Activated T-helper 17 cell treated with anti-CD3 and anti-CD28 coated beads, Interleukin-2, amount 50 U/mL, for 72 hours (primary cell): ENCODE measurements at regions not wholly inside any gene's neighbourhood (a gene's known extent, or its start where the extent isn't known, plus 50 kb on each side); places are given as distances from the start of the nearest gene placed in this dataset.
"Not testable (repeated sequence)": the region's sequence is repeated elsewhere in the genome, so short reads cannot be mapped to it uniquely, and the experiment has no call there.

Source experiments
- ATAC-seq: fragments of 150-1000 bp; cut with Tn5 transposase; replicated peaks from 2 replicates; pipeline ENCODE4 v1.10.0; 2021; ENCODE audit warnings: mild to moderate bottlenecking, moderate library complexity
- H3K27ac Mint-ChIP-seq: one replicate; pipeline ENCODE4 v1.8.0; 2022; ENCODE audit warnings: mixed read lengths
- H3K27me3 Mint-ChIP-seq: one replicate; pipeline ENCODE4 v1.8.0; 2022; ENCODE audit warnings: mixed read lengths
- H3K36me3 Mint-ChIP-seq: one replicate; pipeline ENCODE4 v1.8.0; 2022; ENCODE audit warnings: low read depth, mild to moderate bottlenecking, mixed read lengths
- H3K4me1 Mint-ChIP-seq: one replicate; pipeline ENCODE4 v1.8.0; 2022; ENCODE audit warnings: mixed read lengths
- H3K4me3 Mint-ChIP-seq: one replicate; pipeline ENCODE4 v1.8.0; 2022; ENCODE audit warnings: mild to moderate bottlenecking, mixed read lengths
- H3K9me3 Mint-ChIP-seq: one replicate; pipeline ENCODE4 v1.8.0; 2022; ENCODE audit warnings: mixed read lengths

GRCh38 chr16:25637236-25637635 is 54.5 kb upstream of the HS3ST4 start:
- peaks cover 12% of the 10 kb centered on the region for H3K27me3 Mint-ChIP-seq

GRCh38 chr16:25636662-25637061 is 55.1 kb upstream of the HS3ST4 start:
- Mint-ChIP-seq H3K4me1 (no peaks in the 10 kb centered on the region), H3K27me3 (peaks cover 15% of the 10 kb centered on the region), H3K4me3 (no peak overlapping the region), H3K9me3 (no peaks in the 10 kb centered on the region), H3K36me3 (no peaks in the 10 kb centered on the region), H3K27ac (no peak overlapping the region)
- ATAC-seq, result no peak

More at GRCh38 chr16:25637236-25637635, 54.5 kb upstream of the HS3ST4 start:
- Mint-ChIP-seq H3K27ac (no peak overlapping the region), H3K4me3 (no peak overlapping the region), H3K9me3 (no peaks in the 10 kb centered on the region), H3K36me3 (no peaks in the 10 kb centered on the region), H3K4me1 (no peaks in the 10 kb centered on the region)
- ATAC-seq, result no peak

- no peak for ATAC-seq
- Mint-ChIP-seq H3K9me3 (no peaks in the 10 kb centered on the region), H3K4me1 (no peaks in the 10 kb centered on the region)
Observed at GRCh38 chr16:25635454-25635853, 56.3 kb upstream of the HS3ST4 start.

GRCh38 chr16:25633549-25633948 is 58.2 kb upstream of the HS3ST4 start:
- no peak overlapping the region for H3K27ac Mint-ChIP-seq
- no peaks in the 10 kb centered on the region for H3K4me1 Mint-ChIP-seq
- no peaks in the 10 kb centered on the region for H3K36me3 Mint-ChIP-seq
- peaks cover 15% of the 10 kb centered on the region for H3K27me3 Mint-ChIP-seq
- no peak for ATAC-seq
- no peak overlapping the region for H3K4me3 Mint-ChIP-seq
- no peaks in the 10 kb centered on the region for H3K9me3 Mint-ChIP-seq

More at GRCh38 chr16:25635454-25635853, 56.3 kb upstream of the HS3ST4 start:
- Mint-ChIP-seq H3K27me3 (peaks cover 15% of the 10 kb centered on the region), H3K4me3 (no peak overlapping the region), H3K27ac (no peak overlapping the region), H3K36me3 (no peaks in the 10 kb centered on the region)

GRCh38 chr16:25628766-25629165 is 63.0 kb upstream of the HS3ST4 start:
- Mint-ChIP-seq H3K36me3 (no peaks in the 10 kb centered on the region), H3K27ac (no peak overlapping the region), H3K27me3 (peaks cover 12% of the 10 kb centered on the region), H3K4me3 (no peak overlapping the region), H3K9me3 (no peaks in the 10 kb centered on the region), H3K4me1 (no peaks in the 10 kb centered on the region)
- no peak for ATAC-seq

- H3K4me1 Mint-ChIP-seq, result no peaks in the 10 kb centered on the region
Observed at GRCh38 chr16:25627641-25628040, 64.1 kb upstream of the HS3ST4 start.

GRCh38 chr16:25626172-25626571 is 65.6 kb upstream of the HS3ST4 start:
- Mint-ChIP-seq H3K27ac (no peak overlapping the region), H3K36me3 (no peaks in the 10 kb centered on the region), H3K4me3 (no peak overlapping the region), H3K27me3 (no peaks in the 10 kb centered on the region), H3K9me3 (no peaks in the 10 kb centered on the region), H3K4me1 (no peaks in the 10 kb centered on the region)
- ATAC-seq, result no peak

More at GRCh38 chr16:25627641-25628040, 64.1 kb upstream of the HS3ST4 start:
- Mint-ChIP-seq H3K4me3 (no peak overlapping the region), H3K9me3 (no peaks in the 10 kb centered on the region), H3K36me3 (no peaks in the 10 kb centered on the region), H3K27ac (no peak overlapping the region), H3K27me3 (peaks cover 5% of the 10 kb centered on the region)
- no peak for ATAC-seq

GRCh38 chr16:25625620-25626019 is 66.1 kb upstream of the HS3ST4 start:
- no peaks in the 10 kb centered on the region for H3K4me1 Mint-ChIP-seq
- no peaks in the 10 kb centered on the region for H3K27me3 Mint-ChIP-seq
- H3K36me3 Mint-ChIP-seq, result no peaks in the 10 kb centered on the region
- no peak overlapping the region for H3K27ac Mint-ChIP-seq
- H3K4me3 Mint-ChIP-seq, result no peak overlapping the region
- no peaks in the 10 kb centered on the region for H3K9me3 Mint-ChIP-seq
- no peak for ATAC-seq

GRCh38 chr16:25614716-25615265 is 77.0 kb upstream of the HS3ST4 start:
- Mint-ChIP-seq H3K4me1 (no peaks in the 10 kb centered on the region), H3K27me3 (peaks cover 18% of the 10 kb centered on the region), H3K27ac (no peak overlapping the region), H3K9me3 (no peaks in the 10 kb centered on the region), H3K4me3 (no peak overlapping the region), H3K36me3 (no peaks in the 10 kb centered on the region)
- ATAC-seq, result no peak

GRCh38 chr16:25613931-25614330 is 77.8 kb upstream of the HS3ST4 start:
- no peak for ATAC-seq
- Mint-ChIP-seq H3K4me3 (no peak overlapping the region), H3K27ac (no peak overlapping the region), H3K9me3 (no peaks in the 10 kb centered on the region), H3K4me1 (no peaks in the 10 kb centered on the region), H3K36me3 (no peaks in the 10 kb centered on the region), H3K27me3 (peaks cover 18% of the 10 kb centered on the region)

GRCh38 chr16:25608002-25608401 is 83.8 kb upstream of the HS3ST4 start:
- Mint-ChIP-seq H3K4me3 (no peak overlapping the region), H3K27me3 (no peaks in the 10 kb centered on the region), H3K4me1 (no peaks in the 10 kb centered on the region), H3K9me3 (no peaks in the 10 kb centered on the region), H3K36me3 (no peaks in the 10 kb centered on the region), H3K27ac (no peak overlapping the region)
- ATAC-seq, result no peak

GRCh38 chr16:25606069-25606468 is 85.7 kb upstream of the HS3ST4 start:
- ATAC-seq, result no peak
- Mint-ChIP-seq H3K36me3 (no peaks in the 10 kb centered on the region), H3K9me3 (no peaks in the 10 kb centered on the region), H3K4me3 (no peak overlapping the region), H3K27ac (no peak overlapping the region), H3K27me3 (no peaks in the 10 kb centered on the region), H3K4me1 (no peaks in the 10 kb centered on the region)

- Mint-ChIP-seq H3K36me3 (no peaks in the 10 kb centered on the region), H3K4me1 (no peaks in the 10 kb centered on the region), H3K4me3 (no peak overlapping the region), H3K27me3 (no peaks in the 10 kb centered on the region), H3K27ac (no peak overlapping the region), H3K9me3 (no peaks in the 10 kb centered on the region)
- ATAC-seq, result no peak
Observed at GRCh38 chr16:25605381-25605780, 86.4 kb upstream of the HS3ST4 start.

GRCh38 chr16:25601306-25601705 is 90.5 kb upstream of the HS3ST4 start:
- H3K27me3 Mint-ChIP-seq, H3K4me3 Mint-ChIP-seq, H3K36me3 Mint-ChIP-seq, H3K9me3 Mint-ChIP-seq, H3K4me1 Mint-ChIP-seq, H3K27ac Mint-ChIP-seq, ATAC-seq: not testable (repeated sequence)

- Mint-ChIP-seq H3K27ac (no peak overlapping the region), H3K27me3 (peaks cover under 1% of the 10 kb centered on the region), H3K4me3 (no peak overlapping the region), H3K9me3 (peaks cover 6% of the 10 kb centered on the region), H3K4me1 (no peaks in the 10 kb centered on the region), H3K36me3 (no peaks in the 10 kb centered on the region)
- ATAC-seq, result no peak
Observed at GRCh38 chr16:25596194-25596593, 95.6 kb upstream of the HS3ST4 start.

GRCh38 chr16:25593260-25593659 is 98.5 kb upstream of the HS3ST4 start:
- Mint-ChIP-seq H3K9me3 (no peaks in the 10 kb centered on the region), H3K36me3 (no peaks in the 10 kb centered on the region), H3K4me1 (no peaks in the 10 kb centered on the region), H3K27me3 (peaks cover 8% of the 10 kb centered on the region), H3K4me3 (no peak overlapping the region), H3K27ac (no peak overlapping the region)
- no peak for ATAC-seq
